GM21390 (cell line): ENCODE measurements at regions not wholly inside any gene's neighbourhood (a gene's known extent, or its start where the extent isn't known, plus 50 kb on each side); places are given as distances from the start of the nearest gene placed in this dataset.

Experiments used
- ATAC-seq: cut with Tn5 transposase; IDR thresholded peaks from one replicate; pipeline ENCODE4 v1.9.1; 2021; ENCODE audit not compliant: unreplicated experiment

- ATAC-seq = no peak
Measured at GRCh38 chr11:107151579-107151978, 133.3 kb upstream of the GUCY1A2 start.

- ATAC-seq = no peak
Measured at GRCh38 chr11:107151158-107151557, 132.9 kb upstream of the GUCY1A2 start.

GRCh38 chr11:107140983-107141382 is 122.7 kb upstream of the GUCY1A2 start:
- no peak for ATAC-seq

- no peak for ATAC-seq
Measured at GRCh38 chr11:107139396-107139795, 121.1 kb upstream of the GUCY1A2 start.

- ATAC-seq = no peak
Measured at GRCh38 chr11:107136892-107137291, 118.6 kb upstream of the GUCY1A2 start.

GRCh38 chr11:107131756-107132155 is 113.5 kb upstream of the GUCY1A2 start:
- no peak for ATAC-seq

GRCh38 chr11:107123022-107123421 is 104.7 kb upstream of the GUCY1A2 start:
- ATAC-seq = no peak

GRCh38 chr11:107118025-107118720 is 99.9 kb upstream of the GUCY1A2 start:
- no peak for ATAC-seq

GRCh38 chr11:107116358-107116757 is 98.1 kb upstream of the GUCY1A2 start:
- no peak for ATAC-seq

- ATAC-seq = no peak
Measured at GRCh38 chr11:107102692-107103477, 84.6 kb upstream of the GUCY1A2 start.

GRCh38 chr11:107092667-107093066 is 74.4 kb upstream of the GUCY1A2 start:
- ATAC-seq = no peak

- no peak for ATAC-seq
Measured at GRCh38 chr11:107078375-107078774, 60.1 kb upstream of the GUCY1A2 start.

- ATAC-seq = no peak
Measured at GRCh38 chr11:107076832-107077231, 58.6 kb upstream of the GUCY1A2 start.

- ATAC-seq = no peak
Measured at GRCh38 chr11:107071129-107071528, 52.9 kb upstream of the GUCY1A2 start.
